ENCODE measurements at regions not wholly inside any gene's neighbourhood (a gene's known extent, or its start where the extent isn't known, plus 50 kb on each side); places are given as distances from the start of the nearest gene placed in this dataset.
A peak's percentile ranks its signal among the peaks of the same experiment; 100 is the strongest.
"Not testable (repeated sequence)": the region's sequence is repeated elsewhere in the genome, so short reads cannot be mapped to it uniquely, and the experiment has no call there.

- H3K4me3 Mint-ChIP-seq = no peak overlapping the region
- H3K27me3 Mint-ChIP-seq (ENCODE audit: low read depth, poor library complexity) = peaks cover 2% of the 10 kb centered on the region
- TF ChIP-seq CTCF (IDR thresholded peaks at IDR 0.05) = no peak
- peak overlapping the region; percentile 57 for H3K27ac Mint-ChIP-seq
- H3K9me3 Mint-ChIP-seq = no peaks in the 10 kb centered on the region
- no peak for DNase-seq
- H3K4me1 Mint-ChIP-seq = peaks cover 50% of the 10 kb centered on the region
- H3K36me3 Mint-ChIP-seq (ENCODE audit: low read depth) = no peaks in the 10 kb centered on the region
Observed at GRCh38 chr10:21368022-21368582, 157.4 kb downstream of the SKIDA1 start.

- not testable (repeated sequence) for H3K9me3 Mint-ChIP-seq; H3K27me3 Mint-ChIP-seq (ENCODE audit: low read depth, poor library complexity); H3K27ac Mint-ChIP-seq; H3K4me3 Mint-ChIP-seq; H3K36me3 Mint-ChIP-seq (ENCODE audit: low read depth); DNase-seq
- H3K4me1 Mint-ChIP-seq = peaks cover 51% of the 10 kb centered on the region
Observed at GRCh38 chr10:21366108-21366507, 159.4 kb downstream of the SKIDA1 start.

- H3K9me3 Mint-ChIP-seq = no peaks in the 10 kb centered on the region
- no peaks in the 10 kb centered on the region for H3K36me3 Mint-ChIP-seq (ENCODE audit: low read depth)
- H3K27ac Mint-ChIP-seq = peak overlapping the region; percentile 98
- peaks cover 43% of the 10 kb centered on the region for H3K4me1 Mint-ChIP-seq
- no peaks in the 10 kb centered on the region for H3K27me3 Mint-ChIP-seq (ENCODE audit: low read depth, poor library complexity)
- peak; percentile 25 for DNase-seq
- H3K4me3 Mint-ChIP-seq = peak overlapping the region; percentile 12
- TF ChIP-seq CTCF (IDR thresholded peaks at IDR 0.05) = no peak
Observed at GRCh38 chr10:21364196-21365114, 161.0 kb downstream of the SKIDA1 start.

GRCh38 chr10:21363731-21364104 is 161.8 kb downstream of the SKIDA1 start:
- Mint-ChIP-seq H3K27ac (peak overlapping the region; percentile 98), H3K4me3 (peak overlapping the region; percentile 3), H3K36me3 (ENCODE audit: low read depth) (no peaks in the 10 kb centered on the region), H3K4me1 (peaks cover 40% of the 10 kb centered on the region), H3K27me3 (ENCODE audit: low read depth, poor library complexity) (no peaks in the 10 kb centered on the region), H3K9me3 (no peaks in the 10 kb centered on the region)
- no peak for DNase-seq
- TF ChIP-seq CTCF (IDR thresholded peaks at IDR 0.05) = no peak

- H3K27ac Mint-ChIP-seq = peak overlapping the region; percentile 98
- H3K9me3 Mint-ChIP-seq = no peaks in the 10 kb centered on the region
- H3K36me3 Mint-ChIP-seq (ENCODE audit: low read depth) = no peaks in the 10 kb centered on the region
- no peaks in the 10 kb centered on the region for H3K27me3 Mint-ChIP-seq (ENCODE audit: low read depth, poor library complexity)
- H3K4me3 Mint-ChIP-seq = peak overlapping the region; percentile 3
- H3K4me1 Mint-ChIP-seq = peaks cover 40% of the 10 kb centered on the region
- no peak for TF ChIP-seq CTCF (IDR thresholded peaks at IDR 0.05)
- no peak for DNase-seq
Observed at GRCh38 chr10:21363092-21363730, 162.3 kb downstream of the SKIDA1 start.

- no peak for TF ChIP-seq CTCF (IDR thresholded peaks at IDR 0.05)
- Mint-ChIP-seq H3K9me3 (no peaks in the 10 kb centered on the region), H3K4me3 (no peak overlapping the region), H3K27ac (no peak overlapping the region), H3K27me3 (ENCODE audit: low read depth, poor library complexity) (peaks cover 3% of the 10 kb centered on the region), H3K36me3 (ENCODE audit: low read depth) (no peaks in the 10 kb centered on the region), H3K4me1 (peaks cover 25% of the 10 kb centered on the region)
- DNase-seq = no peak
Observed at GRCh38 chr10:21359202-21359601, 166.3 kb downstream of the SKIDA1 start.
